GM12891 (cell line): ENCODE measurements at regions not wholly inside any gene's neighbourhood (a gene's known extent, or its start where the extent isn't known, plus 50 kb on each side); places are given as distances from the start of the nearest gene placed in this dataset.

ENCODE experiments used
- DNase-seq: peaks from one replicate; pipeline ENCODE4 v3.0.0; 2011; ENCODE audit warnings: low spot score; ENCODE audit not compliant: insufficient read length
- FAIRE-seq: peaks from 2 replicates; lab custom pipeline; 2011; peaks lifted over from hg19 to GRCh38; lab: Jason Lieb, UNC
- PAX5 ChIP-seq: IDR thresholded peaks from 2 replicates; pipeline ENCODE4 v1.6.1; 2011; ENCODE audit warnings: low read length, moderate library complexity, mild to moderate bottlenecking; ENCODE audit not compliant: insufficient read depth, severe bottlenecking
- POLR2A ChIP-seq: IDR thresholded peaks from 2 replicates; pipeline ENCODE4 v1.6.1; 2011; ENCODE audit warnings: low read depth, low read length, control low read depth
- POLR2AphosphoS5 ChIP-seq: IDR thresholded peaks from 2 replicates; pipeline ENCODE4 v1.6.1; 2011; ENCODE audit warnings: low read depth, low read length, control low read depth
- POU2F2 ChIP-seq: IDR thresholded peaks from 2 replicates; pipeline ENCODE4 v1.6.1; 2011; ENCODE audit warnings: low read depth, mild to moderate bottlenecking, control low read depth, low read length, moderate library complexity
- SPI1 ChIP-seq: IDR thresholded peaks from 2 replicates; pipeline ENCODE4 v1.6.1; 2011; ENCODE audit warnings: low read depth, low read length, control low read depth
- TAF1 ChIP-seq: IDR thresholded peaks from 2 replicates; pipeline ENCODE4 v1.6.1; 2011; ENCODE audit warnings: low read depth, low read length, control low read depth

DNA sequence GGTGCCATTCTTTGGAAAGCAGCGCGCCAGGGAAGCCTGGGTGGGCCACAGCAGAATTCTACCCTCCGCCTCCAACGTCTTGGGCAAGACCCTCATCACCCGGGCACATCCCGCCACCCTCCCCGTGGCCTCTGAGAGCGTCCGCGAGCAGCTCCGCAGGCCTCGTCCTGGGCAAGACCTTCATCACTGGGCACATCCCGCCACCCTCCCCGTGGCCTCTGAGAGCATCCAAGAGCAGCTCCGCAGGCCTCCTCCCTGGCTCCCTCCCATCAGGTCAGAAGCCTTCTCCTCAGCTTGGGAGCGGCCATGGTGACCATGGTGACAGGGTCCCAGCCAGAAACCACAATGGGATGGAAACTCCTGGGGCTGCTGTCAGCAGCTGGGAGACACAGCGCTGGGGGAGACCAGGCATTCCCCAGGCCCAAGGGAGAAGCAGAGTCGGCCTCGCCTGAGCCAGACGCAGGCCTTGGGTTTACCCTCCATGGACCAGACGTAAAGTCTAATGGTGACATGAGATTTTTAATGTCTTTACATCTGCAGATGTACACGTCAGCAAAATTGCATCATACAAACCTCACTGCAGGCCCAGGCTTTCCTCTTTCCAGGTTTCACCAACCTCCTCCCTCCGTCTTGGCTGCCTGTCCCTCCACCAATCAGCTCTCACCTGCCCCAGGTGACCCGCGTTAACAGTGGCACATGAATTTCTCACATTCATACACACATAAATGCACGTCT, 55.1 kb upstream of the PPP2R2D start:
- TF ChIP-seq SPI1 (no peak), POLR2A (no peak), PAX5 (no peak), TAF1 (no peak), POLR2AphosphoS5 (no peak), POU2F2 (no peak)
- no peak for FAIRE-seq
- DNase-seq = no peak

- TF ChIP-seq POU2F2 (no peak), SPI1 (no peak), POLR2AphosphoS5 (no peak), POLR2A (no peak), PAX5 (no peak), TAF1 (no peak)
- FAIRE-seq (no peak), DNase-seq (no peak)
Measured at GRCh38 chr10:131846240-131847101, 54.3 kb upstream of the PPP2R2D start.

GRCh38 chr10:131847241-131847783, 53.5 kb upstream of the PPP2R2D start:
- no peak for TF ChIP-seq SPI1
- TF ChIP-seq TAF1 = no peak
- TF ChIP-seq PAX5 = no peak
- TF ChIP-seq POLR2A = no peak
- TF ChIP-seq POU2F2 = no peak
- no peak for TF ChIP-seq POLR2AphosphoS5
- no peak for FAIRE-seq
- DNase-seq = no peak

GRCh38 chr10:131848296-131848695, 52.5 kb upstream of the PPP2R2D start:
- DNase-seq = no peak
- no peak for TF ChIP-seq POLR2A
- TF ChIP-seq POU2F2 = no peak
- TF ChIP-seq TAF1 = no peak
- TF ChIP-seq POLR2AphosphoS5 = no peak
- TF ChIP-seq SPI1 = no peak
- TF ChIP-seq PAX5 = no peak
- no peak for FAIRE-seq

GRCh38 chr10:131848741-131849590, 51.8 kb upstream of the PPP2R2D start:
- no peak for FAIRE-seq
- TF ChIP-seq SPI1 (no peak), POU2F2 (no peak), PAX5 (no peak), POLR2A (no peak)
- DNase-seq = no peak

- no peak for TF ChIP-seq POU2F2
- TF ChIP-seq TAF1 = no peak
- no peak for TF ChIP-seq POLR2AphosphoS5
- TF ChIP-seq PAX5 = no peak
- no peak for TF ChIP-seq SPI1
- no peak for DNase-seq
- FAIRE-seq = no peak
Measured at GRCh38 chr10:131849591-131850382, 51.0 kb upstream of the PPP2R2D start.

DNA sequence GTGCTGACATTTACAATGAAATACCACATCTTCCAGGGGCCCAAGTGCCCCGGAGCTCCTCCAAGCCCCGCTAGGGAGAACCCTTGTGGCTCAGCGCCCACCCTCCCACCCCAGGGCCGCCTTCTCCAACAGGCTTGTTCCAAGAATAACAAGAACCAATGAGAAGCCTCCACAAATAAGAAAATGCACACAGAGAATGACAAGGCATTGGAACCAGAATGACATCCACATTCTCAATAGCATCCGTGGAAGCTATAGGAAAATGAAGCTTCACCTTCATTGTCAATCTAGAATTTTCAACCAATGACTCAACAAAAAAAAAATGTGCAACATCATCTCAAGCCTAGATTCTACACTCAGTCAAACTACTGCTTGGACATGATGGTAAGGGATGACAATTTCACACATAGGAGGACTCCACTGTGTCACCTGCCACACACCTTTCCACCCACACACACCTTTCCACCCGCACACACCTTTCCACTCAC, 50.4 kb upstream of the PPP2R2D start:
- TF ChIP-seq SPI1 (no peak), POLR2A (no peak), PAX5 (no peak), POLR2AphosphoS5 (no peak), POU2F2 (no peak), TAF1 (no peak)
- DNase-seq (no peak), FAIRE-seq (no peak)
